ENCODE measurements at regions not wholly inside any gene's neighbourhood (a gene's known extent, or its start where the extent isn't known, plus 50 kb on each side); places are given as distances from the start of the nearest gene placed in this dataset.

DNA sequence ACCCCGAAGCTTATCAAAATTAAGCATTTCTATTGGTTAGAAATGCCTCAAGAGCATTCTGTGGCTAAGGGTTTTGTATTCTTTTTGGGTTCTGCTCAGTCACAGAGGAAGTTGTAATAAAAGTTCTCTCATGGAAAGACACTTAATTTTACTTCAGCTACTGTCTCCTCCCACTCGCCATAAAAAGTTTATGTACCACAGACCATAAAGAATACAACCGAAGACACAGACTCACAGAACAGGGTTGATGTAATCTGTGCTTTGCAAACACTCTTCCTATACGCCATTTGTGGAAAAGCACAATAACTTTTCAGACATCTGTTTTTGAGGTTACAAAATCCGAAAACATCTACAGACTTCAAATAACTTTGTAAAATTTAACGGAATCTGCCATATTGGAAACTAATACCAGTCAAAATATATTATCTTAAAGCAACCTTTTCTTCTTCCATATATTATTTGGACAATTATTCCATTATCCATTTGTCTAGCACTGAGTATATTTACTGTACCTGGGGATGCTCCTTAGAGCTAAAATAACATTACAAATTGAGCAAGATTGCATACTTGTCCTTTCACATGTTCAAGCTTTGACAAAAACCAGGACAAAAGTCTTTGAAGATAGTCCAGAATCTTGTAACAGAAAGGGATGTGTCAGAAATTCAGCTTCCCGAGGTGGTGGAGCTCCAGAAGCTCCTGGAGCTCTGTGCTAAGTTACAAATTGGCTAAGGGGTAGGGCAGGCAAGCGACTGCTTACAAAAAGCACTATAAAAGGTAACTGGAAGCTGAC is 219.0 kb upstream of the MEOX2 start:
- H3K27me3 Mint-ChIP-seq = no peaks in the 10 kb centered on the region
- H3K27ac Mint-ChIP-seq = no peak overlapping the region
- no peaks in the 10 kb centered on the region for H3K4me1 Mint-ChIP-seq (ENCODE audit: low read depth)
- no peaks in the 10 kb centered on the region for H3K36me3 Mint-ChIP-seq
- H3K4me3 Mint-ChIP-seq = no peak overlapping the region
- peaks cover 3% of the 10 kb centered on the region for H3K9me3 Mint-ChIP-seq (ENCODE audit: low read depth)

DNA sequence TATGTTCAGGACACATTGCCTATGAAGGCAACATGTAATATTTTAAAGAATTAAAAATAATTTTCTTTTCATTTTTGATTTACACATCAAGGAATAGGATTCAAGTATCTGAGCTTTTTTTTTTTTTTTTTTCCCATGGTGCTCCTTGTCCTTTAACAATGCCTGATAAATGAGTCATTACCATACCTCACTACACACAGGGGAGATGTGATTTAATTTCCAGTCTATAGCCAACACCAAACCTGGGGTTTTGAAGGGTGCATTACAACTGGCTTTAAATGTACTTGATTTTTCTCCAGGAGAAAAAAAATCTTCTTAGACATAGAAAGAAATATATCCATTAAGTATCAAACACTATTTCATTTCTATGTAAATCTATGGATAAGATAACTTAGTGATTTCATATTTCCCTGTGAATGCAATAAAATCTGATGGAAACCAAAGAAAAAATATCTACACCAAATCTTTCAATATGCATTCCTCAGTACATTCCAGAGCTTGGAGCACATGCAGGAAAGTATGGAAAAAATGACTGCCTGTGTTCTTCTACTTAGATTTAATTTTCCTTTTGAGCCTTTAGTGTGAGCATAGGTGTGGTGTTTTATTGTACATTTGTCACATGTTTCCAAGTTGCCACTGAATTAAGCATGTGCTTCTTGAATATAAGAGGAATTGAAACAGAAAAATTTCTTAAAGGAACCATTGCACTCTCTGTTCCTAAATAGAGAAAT is 204.8 kb upstream of the MEOX2 start:
- Mint-ChIP-seq H3K4me1 (ENCODE audit: low read depth) (no peaks in the 10 kb centered on the region), H3K36me3 (no peaks in the 10 kb centered on the region), H3K27me3 (no peaks in the 10 kb centered on the region), H3K4me3 (no peak overlapping the region), H3K9me3 (ENCODE audit: low read depth) (no peaks in the 10 kb centered on the region), H3K27ac (no peak overlapping the region)

DNA sequence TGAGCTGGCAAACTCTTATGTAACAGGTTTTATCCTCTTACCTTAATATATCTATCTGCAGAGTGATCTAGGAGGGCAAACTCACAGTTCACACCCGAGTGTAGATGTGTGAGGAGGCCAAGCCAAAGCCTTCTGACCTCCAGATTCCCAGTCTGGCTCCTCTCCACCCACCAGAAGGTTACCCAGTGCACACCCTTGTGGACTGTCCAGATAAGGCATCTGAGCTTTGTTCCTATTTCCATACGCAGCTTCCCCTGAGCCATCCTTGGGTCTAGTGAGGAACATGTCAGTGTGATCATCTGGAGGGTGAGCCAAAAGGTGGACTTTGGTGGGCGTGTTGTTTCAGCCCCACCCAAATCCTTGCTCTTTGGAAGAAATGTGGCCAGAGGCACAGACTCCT is 203.0 kb upstream of the MEOX2 start:
- no peaks in the 10 kb centered on the region for H3K9me3 Mint-ChIP-seq (ENCODE audit: low read depth)
- no peak overlapping the region for H3K27ac Mint-ChIP-seq
- no peak overlapping the region for H3K4me3 Mint-ChIP-seq
- no peaks in the 10 kb centered on the region for H3K4me1 Mint-ChIP-seq (ENCODE audit: low read depth)
- H3K27me3 Mint-ChIP-seq = no peaks in the 10 kb centered on the region
- H3K36me3 Mint-ChIP-seq = no peaks in the 10 kb centered on the region

DNA sequence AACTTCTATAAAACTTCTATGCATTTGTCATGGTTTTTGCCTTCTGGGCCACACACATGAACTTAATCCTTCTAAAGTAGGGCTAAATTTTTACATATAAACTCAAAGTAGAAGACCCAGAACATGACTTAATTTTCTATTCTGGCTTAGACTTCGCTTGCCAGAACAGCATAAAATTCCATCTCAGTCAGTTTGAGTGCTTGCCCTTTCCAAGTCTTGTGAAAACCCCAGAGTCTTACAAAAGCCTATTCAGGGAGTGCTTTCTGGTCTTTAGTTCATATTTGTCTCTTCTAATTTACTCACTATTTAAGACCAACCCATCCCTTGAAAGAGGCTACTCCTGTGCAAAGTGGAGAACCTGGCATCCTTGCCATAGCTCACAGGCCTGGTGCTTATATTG is 201.6 kb upstream of the MEOX2 start:
- Mint-ChIP-seq H3K9me3 (ENCODE audit: low read depth) (no peaks in the 10 kb centered on the region), H3K27me3 (no peaks in the 10 kb centered on the region), H3K27ac (no peak overlapping the region), H3K4me3 (no peak overlapping the region), H3K36me3 (no peaks in the 10 kb centered on the region), H3K4me1 (ENCODE audit: low read depth) (no peaks in the 10 kb centered on the region)

DNA sequence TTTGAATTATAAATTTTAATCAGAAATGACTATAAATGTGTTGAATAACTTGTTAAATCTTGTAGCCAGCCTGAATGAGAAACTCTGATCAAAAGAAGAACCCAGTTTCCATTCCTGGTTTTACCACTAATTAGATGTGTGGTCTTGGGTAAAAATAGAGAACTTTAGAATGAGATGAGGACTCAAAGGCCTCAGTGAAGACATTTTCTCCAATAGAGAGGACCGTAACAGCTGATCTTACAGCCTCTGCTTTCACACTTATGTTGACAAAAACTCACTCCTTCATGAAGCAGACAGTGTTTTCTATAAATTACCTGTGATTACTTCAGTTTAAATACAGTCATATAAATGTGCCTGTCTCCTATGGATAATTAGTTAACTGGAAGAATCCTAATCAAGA is 200.1 kb upstream of the MEOX2 start:
- H3K27me3 Mint-ChIP-seq = no peaks in the 10 kb centered on the region
- H3K4me1 Mint-ChIP-seq (ENCODE audit: low read depth) = no peaks in the 10 kb centered on the region
- H3K4me3 Mint-ChIP-seq = no peak overlapping the region
- H3K27ac Mint-ChIP-seq = no peak overlapping the region
- H3K36me3 Mint-ChIP-seq = no peaks in the 10 kb centered on the region
- H3K9me3 Mint-ChIP-seq (ENCODE audit: low read depth) = no peaks in the 10 kb centered on the region

DNA sequence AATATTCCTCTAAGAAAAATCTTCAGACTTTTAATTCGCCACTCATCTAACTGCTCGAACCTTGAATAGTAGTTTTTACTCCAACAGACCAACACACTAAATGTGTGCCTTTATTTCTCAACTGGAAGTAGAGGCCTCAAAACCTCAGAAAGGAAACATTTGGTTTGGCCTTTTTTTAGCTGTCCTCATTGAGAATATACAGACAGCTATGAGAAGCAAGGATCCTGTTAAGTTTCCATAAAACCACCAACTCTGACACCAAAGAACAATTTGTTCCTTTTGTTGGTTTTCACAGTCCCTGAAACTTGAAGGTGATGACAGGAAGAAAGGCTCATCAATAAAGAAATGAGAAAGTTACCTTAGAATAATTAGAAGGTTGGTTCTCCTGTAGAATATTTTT is 199.2 kb upstream of the MEOX2 start:
- Mint-ChIP-seq H3K27me3 (no peaks in the 10 kb centered on the region), H3K36me3 (no peaks in the 10 kb centered on the region), H3K4me1 (ENCODE audit: low read depth) (no peaks in the 10 kb centered on the region), H3K9me3 (ENCODE audit: low read depth) (no peaks in the 10 kb centered on the region), H3K4me3 (no peak overlapping the region), H3K27ac (no peak overlapping the region)

DNA sequence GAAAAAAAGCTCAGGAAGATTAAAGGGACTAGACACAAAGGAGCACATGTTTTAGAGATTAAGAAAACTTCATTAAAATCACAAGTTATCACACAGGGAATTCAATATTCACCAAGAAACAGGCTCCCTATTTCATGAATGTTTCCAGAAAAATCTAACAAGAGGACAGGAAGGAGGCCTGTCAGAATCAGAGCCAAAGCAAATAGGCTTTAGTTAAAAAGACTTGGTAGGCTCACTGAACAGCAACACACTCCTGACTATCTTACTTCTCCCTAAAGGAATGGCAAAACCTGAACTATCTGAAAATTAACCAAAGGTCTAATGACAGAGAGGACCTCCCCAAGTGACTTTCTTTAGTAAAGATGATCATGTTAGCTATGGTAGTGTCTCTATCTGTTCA is 188.3 kb upstream of the MEOX2 start:
- H3K4me3 Mint-ChIP-seq = no peak overlapping the region
- peaks cover 13% of the 10 kb centered on the region for H3K9me3 Mint-ChIP-seq (ENCODE audit: low read depth)
- no peaks in the 10 kb centered on the region for H3K27me3 Mint-ChIP-seq
- no peaks in the 10 kb centered on the region for H3K4me1 Mint-ChIP-seq (ENCODE audit: low read depth)
- H3K27ac Mint-ChIP-seq = no peak overlapping the region
- H3K36me3 Mint-ChIP-seq = no peaks in the 10 kb centered on the region

DNA sequence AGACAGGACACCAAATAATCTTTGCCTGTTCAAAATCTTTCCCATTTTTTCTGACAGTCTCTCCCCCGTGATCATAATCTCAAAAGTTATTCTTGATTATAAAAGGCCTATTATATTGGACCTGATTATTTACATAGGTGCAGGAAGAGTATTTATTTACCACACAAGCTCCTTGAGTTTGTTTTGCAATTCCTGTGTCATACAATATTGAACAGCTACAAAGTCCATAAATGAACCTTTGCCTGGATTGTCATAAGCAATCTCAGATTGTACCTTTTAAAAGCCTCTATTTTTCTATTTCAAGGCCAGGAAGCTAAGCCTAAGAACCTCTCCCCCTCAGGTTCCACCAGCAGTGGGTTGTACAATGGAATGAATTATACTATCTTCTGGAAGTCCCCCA is 183.9 kb upstream of the MEOX2 start:
- Mint-ChIP-seq H3K27me3 (no peaks in the 10 kb centered on the region), H3K9me3 (ENCODE audit: low read depth) (peaks cover 7% of the 10 kb centered on the region), H3K4me3 (no peak overlapping the region), H3K27ac (no peak overlapping the region), H3K4me1 (ENCODE audit: low read depth) (no peaks in the 10 kb centered on the region), H3K36me3 (no peaks in the 10 kb centered on the region)

DNA sequence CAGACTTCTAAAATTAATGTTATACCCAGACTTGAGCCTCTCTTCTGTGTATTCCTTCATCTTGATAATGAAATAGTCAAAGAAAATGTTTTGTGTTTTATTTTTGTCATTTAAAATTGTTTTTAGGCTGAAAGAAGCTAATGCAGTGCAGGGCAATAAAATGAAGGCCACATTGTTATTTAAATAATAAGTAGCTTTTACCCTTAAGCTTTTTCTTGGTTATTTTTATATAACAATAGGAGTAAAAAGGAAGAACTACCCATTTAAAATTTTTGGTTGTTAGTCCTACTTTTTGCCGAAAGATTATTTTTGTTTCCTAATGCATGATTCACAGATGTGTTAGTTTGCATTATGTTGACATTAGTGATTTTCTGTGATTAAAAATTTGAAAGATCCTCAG is 181.0 kb upstream of the MEOX2 start:
- H3K4me1 Mint-ChIP-seq (ENCODE audit: low read depth) = no peaks in the 10 kb centered on the region
- H3K36me3 Mint-ChIP-seq = no peaks in the 10 kb centered on the region
- H3K9me3 Mint-ChIP-seq (ENCODE audit: low read depth) = peaks cover 7% of the 10 kb centered on the region
- H3K4me3 Mint-ChIP-seq = no peak overlapping the region
- no peaks in the 10 kb centered on the region for H3K27me3 Mint-ChIP-seq
- no peak overlapping the region for H3K27ac Mint-ChIP-seq

DNA sequence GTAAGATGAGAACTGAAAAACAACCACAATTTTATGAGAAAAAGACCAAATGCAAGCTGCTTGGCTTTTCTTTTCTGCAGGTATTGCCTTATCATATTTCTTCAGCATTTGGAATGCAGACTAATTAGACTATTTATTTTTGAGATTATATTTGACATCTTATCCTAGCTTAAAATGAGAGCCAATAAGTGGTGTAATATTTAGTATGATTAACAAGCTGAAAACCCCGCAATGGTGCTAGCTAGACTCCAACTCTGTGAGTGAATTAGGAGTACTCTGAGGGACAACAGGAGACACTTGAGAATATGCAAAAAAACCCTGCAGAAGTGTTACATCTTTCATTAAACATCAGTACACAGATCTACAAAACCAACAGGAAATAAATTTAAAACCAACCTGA is 180.3 kb upstream of the MEOX2 start:
- Mint-ChIP-seq H3K27me3 (no peaks in the 10 kb centered on the region), H3K27ac (no peak overlapping the region), H3K4me3 (no peak overlapping the region), H3K36me3 (no peaks in the 10 kb centered on the region), H3K4me1 (ENCODE audit: low read depth) (no peaks in the 10 kb centered on the region), H3K9me3 (ENCODE audit: low read depth) (peaks cover 7% of the 10 kb centered on the region)

DNA sequence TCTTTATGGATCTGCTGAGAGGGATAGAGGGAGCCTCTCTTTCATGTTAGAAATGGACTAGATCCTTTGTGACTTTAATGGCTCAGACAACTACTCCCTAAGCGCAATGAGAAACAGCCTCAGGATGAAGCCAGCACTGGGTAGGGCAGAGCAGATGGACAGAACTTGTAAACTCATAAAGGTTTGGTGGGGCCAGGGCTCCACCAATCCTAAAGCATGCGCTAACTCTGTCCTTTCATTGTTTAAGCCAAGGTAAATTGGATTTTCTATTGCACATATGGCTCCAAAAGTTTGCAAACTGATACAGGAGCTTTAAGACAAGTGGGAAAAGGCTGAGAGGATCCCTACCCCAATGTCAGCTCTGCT is 178.1 kb upstream of the MEOX2 start:
- Mint-ChIP-seq H3K4me1 (ENCODE audit: low read depth) (no peaks in the 10 kb centered on the region), H3K27ac (no peak overlapping the region), H3K9me3 (ENCODE audit: low read depth) (peaks cover 8% of the 10 kb centered on the region), H3K4me3 (no peak overlapping the region), H3K36me3 (no peaks in the 10 kb centered on the region), H3K27me3 (no peaks in the 10 kb centered on the region)

DNA sequence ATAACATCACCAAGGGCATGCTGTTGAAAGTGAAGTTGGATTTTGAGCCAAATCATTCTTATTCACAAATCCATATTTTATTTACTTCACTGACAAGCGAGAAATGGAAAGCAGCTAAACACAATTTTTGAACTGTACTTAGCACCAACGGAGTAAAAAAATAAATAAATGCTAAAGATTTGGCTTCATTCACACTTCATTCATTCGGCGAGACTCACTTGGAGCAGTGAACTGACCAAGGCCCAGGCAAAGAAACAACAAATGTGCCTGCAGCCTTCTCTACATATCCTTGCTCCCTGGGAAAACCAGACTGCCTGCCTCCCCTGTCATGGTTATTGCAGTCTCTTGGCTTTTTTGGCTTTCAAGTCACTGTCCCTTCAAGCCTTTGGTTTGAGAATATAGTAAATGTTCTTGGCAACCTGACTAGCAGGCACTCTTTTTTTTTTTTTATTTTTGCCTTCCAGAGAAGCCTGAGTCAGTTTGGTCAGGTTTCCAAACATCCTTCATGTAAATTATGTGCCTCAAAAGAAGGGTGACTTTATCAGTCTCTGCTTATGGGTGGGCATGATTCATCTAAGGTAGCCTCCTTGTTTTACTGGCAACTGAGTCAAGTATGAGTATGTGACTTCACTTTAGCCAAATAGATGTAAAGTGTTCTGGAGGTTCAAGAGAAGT is 177.6 kb upstream of the MEOX2 start:
- H3K27ac Mint-ChIP-seq = no peak overlapping the region
- H3K4me3 Mint-ChIP-seq = no peak overlapping the region

DNA sequence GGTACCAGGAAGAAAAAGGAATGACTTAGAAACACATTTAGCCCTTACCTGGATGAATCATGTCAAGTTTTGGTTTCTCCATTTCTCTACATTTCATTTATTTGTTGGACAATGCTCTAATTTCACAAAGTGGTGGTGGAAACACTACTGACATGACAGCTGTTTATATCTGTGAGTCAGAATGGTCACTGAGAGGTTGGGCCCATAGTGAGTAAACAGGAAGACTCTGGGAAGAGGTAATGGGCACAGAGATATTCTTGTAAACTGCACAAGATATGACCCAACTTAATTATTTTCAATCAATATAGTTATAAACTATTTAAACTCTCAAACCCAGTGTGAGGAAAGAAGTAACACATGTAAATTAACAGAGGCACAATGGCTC is 176.3 kb upstream of the MEOX2 start:
- Mint-ChIP-seq H3K27ac (no peak overlapping the region), H3K36me3 (no peaks in the 10 kb centered on the region), H3K9me3 (ENCODE audit: low read depth) (peaks cover 5% of the 10 kb centered on the region), H3K27me3 (no peaks in the 10 kb centered on the region), H3K4me1 (ENCODE audit: low read depth) (no peaks in the 10 kb centered on the region), H3K4me3 (no peak overlapping the region)

More for the DNA sequence above, 177.6 kb upstream of the MEOX2 start:
- Mint-ChIP-seq H3K9me3 (ENCODE audit: low read depth) (peaks cover 6% of the 10 kb centered on the region), H3K36me3 (no peaks in the 10 kb centered on the region), H3K27me3 (no peaks in the 10 kb centered on the region), H3K4me1 (ENCODE audit: low read depth) (no peaks in the 10 kb centered on the region)

DNA sequence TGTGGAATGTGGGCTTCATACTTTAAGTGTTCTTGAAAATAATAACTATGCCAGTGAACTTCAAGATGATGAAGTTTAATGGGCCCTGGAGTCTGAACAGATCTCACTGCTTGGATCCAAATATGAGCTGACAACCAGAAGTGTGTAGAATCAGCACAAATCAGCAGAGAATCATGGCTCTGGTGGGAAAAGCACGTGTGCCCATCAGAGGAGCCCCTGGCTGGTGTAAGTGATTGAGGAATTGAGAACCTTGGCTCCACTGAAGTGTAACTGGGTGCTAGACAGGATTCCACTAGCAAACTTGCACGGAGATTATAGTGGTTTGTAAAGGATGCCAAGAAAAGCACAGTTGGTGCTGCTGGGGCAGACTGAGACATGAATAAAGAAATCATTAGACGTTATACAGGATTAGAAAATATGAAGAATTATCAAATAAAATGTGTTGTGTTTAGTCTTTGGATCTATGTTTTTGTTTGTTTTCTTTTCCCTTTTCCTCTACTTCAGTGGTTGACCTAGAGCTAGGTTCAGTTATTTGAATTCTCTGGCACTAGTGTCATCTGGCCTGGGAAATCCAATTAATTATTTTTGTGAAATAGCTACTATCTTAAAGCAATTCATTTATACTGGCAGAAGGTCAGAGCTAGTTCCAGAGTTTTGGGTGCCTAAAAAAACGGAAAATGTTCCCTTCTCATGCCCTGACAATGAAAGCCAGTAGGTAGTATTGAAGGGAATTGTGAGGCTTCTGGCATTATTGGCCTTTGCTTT is 175.7 kb upstream of the MEOX2 start:
- Mint-ChIP-seq H3K36me3 (no peaks in the 10 kb centered on the region), H3K27me3 (no peaks in the 10 kb centered on the region), H3K4me1 (ENCODE audit: low read depth) (no peaks in the 10 kb centered on the region), H3K4me3 (no peak overlapping the region), H3K27ac (no peak overlapping the region), H3K9me3 (ENCODE audit: low read depth) (peaks cover 5% of the 10 kb centered on the region)
